ENCODE measurements at regions not wholly inside any gene's neighbourhood (a gene's known extent, or its start where the extent isn't known, plus 50 kb on each side); places are given as distances from the start of the nearest gene placed in this dataset.
"Not testable (repeated sequence)": the region's sequence is repeated elsewhere in the genome, so short reads cannot be mapped to it uniquely, and the experiment has no call there.

DNA sequence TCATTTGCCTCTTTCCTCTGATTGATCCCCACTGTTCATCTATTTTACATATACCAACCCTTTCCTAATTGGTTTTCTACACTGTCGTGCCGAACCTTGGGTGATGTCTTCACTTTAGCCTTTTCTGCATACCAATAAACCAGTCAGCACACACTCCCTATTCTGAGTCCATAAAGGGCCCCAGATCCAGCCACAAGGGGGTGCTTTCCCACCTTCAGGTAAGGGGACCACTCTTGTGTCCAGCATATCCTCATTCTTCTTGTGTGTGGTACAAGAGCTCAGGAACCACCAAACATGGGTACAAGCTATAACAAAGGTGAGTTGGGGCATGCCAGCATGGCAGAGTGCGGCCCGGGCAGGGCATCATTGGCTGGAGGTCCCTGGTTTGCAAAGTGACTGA lies 859.8 kb downstream of the FSCB start:
- H3K27me3 ChIP-seq (ENCODE audit: control insufficient read depth, insufficient read depth, low read length): no peaks in the 10 kb centered on the region
- H3K4me3 ChIP-seq (ENCODE audit: low read length): no peak overlapping the region
- H3K27ac ChIP-seq (ENCODE audit: low read length): no peak overlapping the region
- no peaks in the 10 kb centered on the region for H3K4me1 ChIP-seq (ENCODE audit: control insufficient read depth, insufficient read depth, low read length)
- H3K9me3 ChIP-seq (replicated peaks; ENCODE audit: control insufficient read depth, low read depth, low read length): peaks cover 9% of the 10 kb centered on the region
- 83% methylated on average over 4 of the region's 4 CpGs for WGBS (ENCODE audit: insufficient coverage)
- H3K36me3 ChIP-seq (ENCODE audit: control insufficient read depth, insufficient read depth, low read length): no peaks in the 10 kb centered on the region
- no peak for DNase-seq

DNA sequence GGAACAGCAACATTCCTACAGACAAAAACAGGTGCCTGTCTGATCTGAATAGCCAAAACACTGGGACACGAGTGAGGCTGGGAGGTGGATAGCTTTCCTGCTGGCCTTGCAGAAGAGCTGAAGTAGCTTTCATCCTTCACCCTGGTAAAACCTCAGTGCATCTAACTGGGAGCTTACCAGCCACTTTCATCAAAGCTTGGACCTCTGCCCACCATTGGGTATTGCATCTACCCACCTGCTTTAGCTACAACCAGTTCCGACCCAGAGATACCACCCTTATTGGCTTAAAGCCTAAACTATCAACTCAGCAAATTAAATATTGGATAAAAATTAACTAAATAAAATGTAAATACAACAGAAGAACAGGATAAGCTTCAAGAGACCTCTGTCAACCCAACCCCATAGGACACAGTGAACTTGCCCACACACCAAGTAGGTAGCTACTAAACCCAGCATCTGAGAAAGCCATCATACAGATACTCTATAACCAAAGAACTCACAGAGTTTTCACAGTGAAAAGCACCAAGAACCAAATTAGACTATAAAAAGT lies 866.3 kb downstream of the FSCB start:
- no CpG with 5 or more reads among the region's 2 CpGs for WGBS (ENCODE audit: insufficient coverage)

GRCh38 chr14:43625294-43625693 lies 881.8 kb downstream of the FSCB start:
- H3K27ac ChIP-seq (ENCODE audit: low read length): no peak overlapping the region
- WGBS (ENCODE audit: insufficient coverage): 73% methylated on average over 3 of the region's 4 CpGs
- H3K9me3 ChIP-seq (replicated peaks; ENCODE audit: control insufficient read depth, low read depth, low read length): no peaks in the 10 kb centered on the region
- no peaks in the 10 kb centered on the region for H3K4me1 ChIP-seq (ENCODE audit: control insufficient read depth, insufficient read depth, low read length)
- H3K4me3 ChIP-seq (ENCODE audit: low read length): no peak overlapping the region
- no peaks in the 10 kb centered on the region for H3K27me3 ChIP-seq (ENCODE audit: control insufficient read depth, insufficient read depth, low read length)
- DNase-seq: no peak
- H3K36me3 ChIP-seq (ENCODE audit: control insufficient read depth, insufficient read depth, low read length): no peaks in the 10 kb centered on the region

More for the DNA sequence above, 866.3 kb downstream of the FSCB start:
- Histone ChIP-seq H3K4me1 (ENCODE audit: control insufficient read depth, insufficient read depth, low read length) (no peaks in the 10 kb centered on the region), H3K9me3 (replicated peaks; ENCODE audit: control insufficient read depth, low read depth, low read length) (no peaks in the 10 kb centered on the region), H3K4me3 (ENCODE audit: low read length) (no peak overlapping the region), H3K36me3 (ENCODE audit: control insufficient read depth, insufficient read depth, low read length) (no peaks in the 10 kb centered on the region), H3K27me3 (ENCODE audit: control insufficient read depth, insufficient read depth, low read length) (no peaks in the 10 kb centered on the region), H3K27ac (ENCODE audit: low read length) (no peak overlapping the region)
- no peak for DNase-seq

GRCh38 chr14:43621282-43621681 lies 885.8 kb downstream of the FSCB start:
- Histone ChIP-seq H3K9me3 (replicated peaks; ENCODE audit: control insufficient read depth, low read depth, low read length) (no peaks in the 10 kb centered on the region), H3K36me3 (ENCODE audit: control insufficient read depth, insufficient read depth, low read length) (no peaks in the 10 kb centered on the region)
- DNase-seq: no peak

GRCh38 chr14:43595096-43595772 lies 911.8 kb downstream of the FSCB start:
- Histone ChIP-seq H3K4me3 (ENCODE audit: low read length) (no peak overlapping the region), H3K9me3 (replicated peaks; ENCODE audit: control insufficient read depth, low read depth, low read length) (no peaks in the 10 kb centered on the region), H3K36me3 (ENCODE audit: control insufficient read depth, insufficient read depth, low read length) (no peaks in the 10 kb centered on the region), H3K27ac (ENCODE audit: low read length) (no peak overlapping the region), H3K4me1 (ENCODE audit: control insufficient read depth, insufficient read depth, low read length) (no peaks in the 10 kb centered on the region), H3K27me3 (ENCODE audit: control insufficient read depth, insufficient read depth, low read length) (no peaks in the 10 kb centered on the region)
- WGBS (ENCODE audit: insufficient coverage): 100% methylated on average over 1 of the region's 2 CpGs
- DNase-seq: no peak

More at GRCh38 chr14:43621282-43621681, 885.8 kb downstream of the FSCB start:
- Histone ChIP-seq H3K4me3 (ENCODE audit: low read length) (no peak overlapping the region), H3K27me3 (ENCODE audit: control insufficient read depth, insufficient read depth, low read length) (no peaks in the 10 kb centered on the region), H3K27ac (ENCODE audit: low read length) (no peak overlapping the region), H3K4me1 (ENCODE audit: control insufficient read depth, insufficient read depth, low read length) (no peaks in the 10 kb centered on the region)

DNA sequence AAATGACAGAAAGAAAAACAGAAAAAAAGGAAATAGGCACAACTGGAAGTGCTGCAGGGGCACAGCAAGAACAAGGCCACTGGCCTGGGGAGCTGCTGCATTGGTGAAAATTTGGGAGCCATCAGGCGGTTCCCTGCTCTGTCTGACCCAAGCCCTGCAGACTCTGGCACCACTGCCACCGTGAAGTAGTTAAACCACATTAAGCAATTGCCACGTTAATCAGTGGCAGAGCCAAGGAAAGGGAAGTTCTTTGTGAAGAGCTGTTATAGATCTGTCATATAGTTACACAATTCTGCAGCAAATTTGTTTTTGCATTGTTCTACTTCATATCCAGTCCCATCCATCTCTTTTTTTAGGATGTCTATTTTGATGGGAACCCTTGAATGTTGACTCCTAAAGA lies 915.3 kb downstream of the FSCB start:
- no peaks in the 10 kb centered on the region for H3K27me3 ChIP-seq (ENCODE audit: control insufficient read depth, insufficient read depth, low read length)
- WGBS (ENCODE audit: insufficient coverage): 83% methylated on average over 1 of the region's 3 CpGs
- no peak overlapping the region for H3K27ac ChIP-seq (ENCODE audit: low read length)
- no peak for DNase-seq
- H3K4me1 ChIP-seq (ENCODE audit: control insufficient read depth, insufficient read depth, low read length): no peaks in the 10 kb centered on the region
- H3K4me3 ChIP-seq (ENCODE audit: low read length): no peak overlapping the region
- H3K36me3 ChIP-seq (ENCODE audit: control insufficient read depth, insufficient read depth, low read length): no peaks in the 10 kb centered on the region
- no peaks in the 10 kb centered on the region for H3K9me3 ChIP-seq (replicated peaks; ENCODE audit: control insufficient read depth, low read depth, low read length)

DNA sequence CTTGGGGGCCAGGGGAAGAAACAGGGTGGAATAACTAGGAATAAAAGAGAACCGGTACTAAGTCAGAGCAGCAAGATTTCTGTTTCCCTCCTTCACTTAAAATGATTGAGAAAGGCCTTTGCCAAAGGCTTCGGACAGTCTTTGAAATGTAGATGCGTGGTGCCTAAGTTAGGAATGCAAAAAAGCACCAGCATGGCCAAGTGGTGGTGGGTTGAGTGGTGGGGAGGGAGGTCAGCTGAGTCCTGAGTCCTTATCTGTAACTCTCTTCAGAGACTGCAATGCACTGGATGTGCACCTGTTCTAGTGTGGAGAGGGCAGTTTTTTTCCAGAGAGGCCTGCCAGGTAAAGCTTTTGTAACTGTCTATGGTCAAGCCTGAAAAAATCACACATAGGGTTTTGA lies 919.9 kb downstream of the FSCB start:
- Histone ChIP-seq H3K27ac (ENCODE audit: low read length) (no peak overlapping the region), H3K27me3 (ENCODE audit: control insufficient read depth, insufficient read depth, low read length) (no peaks in the 10 kb centered on the region), H3K9me3 (replicated peaks; ENCODE audit: control insufficient read depth, low read depth, low read length) (no peaks in the 10 kb centered on the region), H3K4me3 (ENCODE audit: low read length) (no peak overlapping the region), H3K36me3 (ENCODE audit: control insufficient read depth, insufficient read depth, low read length) (no peaks in the 10 kb centered on the region), H3K4me1 (ENCODE audit: control insufficient read depth, insufficient read depth, low read length) (no peaks in the 10 kb centered on the region)
- no peak for DNase-seq
- WGBS (ENCODE audit: insufficient coverage): 50% methylated on average over 2 of the region's 3 CpGs

DNA sequence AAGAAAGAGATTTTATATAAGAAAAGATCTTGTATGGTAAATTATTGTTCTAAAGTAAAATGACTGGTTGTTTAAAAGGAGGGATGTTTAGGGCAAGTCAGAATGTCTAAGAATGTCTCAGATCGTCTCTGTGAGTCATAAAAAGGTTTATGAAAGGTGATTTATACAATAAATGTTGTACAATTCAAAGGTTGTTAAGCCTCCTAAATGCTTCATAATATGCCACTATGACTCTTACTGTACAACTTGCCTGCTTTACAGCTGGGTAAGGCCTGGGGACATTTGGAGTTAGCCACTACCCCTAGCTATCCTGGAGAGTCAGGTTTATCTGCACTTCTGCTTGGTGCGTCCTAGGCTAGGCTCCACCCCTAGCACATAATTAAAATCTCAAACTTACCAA lies 927.4 kb downstream of the FSCB start:
- DNase-seq: no peak
- Histone ChIP-seq H3K9me3 (replicated peaks; ENCODE audit: control insufficient read depth, low read depth, low read length) (peaks cover 2% of the 10 kb centered on the region), H3K4me1 (ENCODE audit: control insufficient read depth, insufficient read depth, low read length) (no peaks in the 10 kb centered on the region), H3K27me3 (ENCODE audit: control insufficient read depth, insufficient read depth, low read length) (no peaks in the 10 kb centered on the region), H3K36me3 (ENCODE audit: control insufficient read depth, insufficient read depth, low read length) (no peaks in the 10 kb centered on the region), H3K4me3 (ENCODE audit: low read length) (no peak overlapping the region), H3K27ac (ENCODE audit: low read length) (no peak overlapping the region)
- WGBS (ENCODE audit: insufficient coverage): no CpG with 5 or more reads among the region's 2 CpGs

DNA sequence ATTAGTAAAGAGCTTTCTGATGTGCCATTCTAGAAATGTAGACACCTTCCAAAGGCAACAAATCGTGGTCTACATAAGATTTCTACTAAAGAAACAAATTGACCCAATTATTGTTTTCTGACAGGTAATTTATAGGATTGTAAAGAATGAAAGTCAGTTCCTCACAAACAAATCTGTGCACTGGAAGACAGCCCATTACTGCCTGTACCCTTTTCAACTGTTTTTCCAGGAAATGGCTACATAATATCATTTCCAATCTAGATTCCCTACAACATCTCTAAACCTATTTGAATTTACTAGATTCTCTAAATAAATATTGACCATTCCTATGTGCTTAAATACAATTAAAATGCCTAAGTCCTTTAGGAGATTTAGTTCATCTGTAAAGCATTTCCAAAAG lies 939.1 kb downstream of the FSCB start:
- Histone ChIP-seq H3K27me3 (ENCODE audit: control insufficient read depth, insufficient read depth, low read length) (no peaks in the 10 kb centered on the region), H3K36me3 (ENCODE audit: control insufficient read depth, insufficient read depth, low read length) (no peaks in the 10 kb centered on the region), H3K4me3 (ENCODE audit: low read length) (no peak overlapping the region), H3K9me3 (replicated peaks; ENCODE audit: control insufficient read depth, low read depth, low read length) (no peaks in the 10 kb centered on the region), H3K27ac (ENCODE audit: low read length) (no peak overlapping the region), H3K4me1 (ENCODE audit: control insufficient read depth, insufficient read depth, low read length) (no peaks in the 10 kb centered on the region)
- no CpG with 5 or more reads among the region's 1 CpG for WGBS (ENCODE audit: insufficient coverage)
- no peak for DNase-seq

DNA sequence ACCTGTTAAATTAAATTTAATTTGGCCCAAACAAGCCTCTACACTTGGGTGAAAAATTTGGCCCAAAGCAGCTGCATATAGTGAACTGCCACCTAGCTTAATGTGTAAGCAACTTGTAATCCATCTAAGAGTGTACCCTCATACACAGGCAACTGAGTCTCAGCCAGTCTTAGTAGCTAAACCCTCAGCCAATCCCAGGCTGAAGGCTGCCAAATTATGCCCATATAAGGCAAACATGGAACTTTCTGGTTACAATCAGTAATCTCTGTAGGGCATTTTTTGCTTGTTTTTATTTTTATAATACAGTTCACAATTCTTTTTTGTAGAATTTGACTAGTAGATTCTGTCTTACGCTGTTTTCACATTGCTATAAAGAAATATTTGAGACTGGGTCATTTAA lies 958.7 kb downstream of the FSCB start:
- no peaks in the 10 kb centered on the region for H3K36me3 ChIP-seq (ENCODE audit: control insufficient read depth, insufficient read depth, low read length)
- H3K27ac ChIP-seq (ENCODE audit: low read length): no peak overlapping the region
- WGBS (ENCODE audit: insufficient coverage): no CpG with 5 or more reads among the region's 1 CpG

DNA sequence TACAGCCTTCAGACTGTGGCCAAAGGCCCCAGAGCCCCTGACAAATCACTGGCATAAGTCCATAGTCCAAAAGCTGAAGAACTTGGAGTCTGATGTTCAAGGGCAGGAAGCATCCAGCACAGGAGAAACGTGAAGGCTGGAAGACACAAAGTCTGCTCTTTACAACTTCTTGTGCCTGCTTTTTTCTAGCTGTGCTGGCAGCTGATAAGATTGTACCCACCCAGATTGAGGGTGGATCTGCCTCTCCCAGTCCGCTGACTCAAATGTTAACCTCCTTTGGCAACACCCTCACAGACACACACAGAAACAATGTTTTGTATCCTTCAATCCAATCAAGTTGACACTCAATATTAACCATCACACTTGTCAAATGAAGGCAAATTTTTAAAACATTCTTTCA lies 959.5 kb downstream of the FSCB start:
- H3K27ac ChIP-seq (ENCODE audit: low read length): not testable (repeated sequence)

More for the DNA sequence above, 958.7 kb downstream of the FSCB start:
- H3K4me3 ChIP-seq (ENCODE audit: low read length): no peak overlapping the region
- no peak for DNase-seq
- H3K4me1 ChIP-seq (ENCODE audit: control insufficient read depth, insufficient read depth, low read length): no peaks in the 10 kb centered on the region
- H3K27me3 ChIP-seq (ENCODE audit: control insufficient read depth, insufficient read depth, low read length): no peaks in the 10 kb centered on the region
- no peaks in the 10 kb centered on the region for H3K9me3 ChIP-seq (replicated peaks; ENCODE audit: control insufficient read depth, low read depth, low read length)

More for the DNA sequence above, 959.5 kb downstream of the FSCB start:
- not testable (repeated sequence) for H3K27me3 ChIP-seq (ENCODE audit: control insufficient read depth, insufficient read depth, low read length); DNase-seq; H3K36me3 ChIP-seq (ENCODE audit: control insufficient read depth, insufficient read depth, low read length); H3K9me3 ChIP-seq (replicated peaks; ENCODE audit: control insufficient read depth, low read depth, low read length); H3K4me1 ChIP-seq (ENCODE audit: control insufficient read depth, insufficient read depth, low read length); H3K4me3 ChIP-seq (ENCODE audit: low read length)
- WGBS (ENCODE audit: insufficient coverage): 58% methylated on average over 2 of the region's 2 CpGs
